ENCODE measurements at regions not wholly inside any gene's neighbourhood (a gene's known extent, or its start where the extent isn't known, plus 50 kb on each side); places are given as distances from the start of the nearest gene placed in this dataset.

GRCh38 chr3:71998995-71999673, 214.2 kb upstream of the PROK2 start:
- dilution Hi-C loops (cut with MboI; ENCODE audit: extremely low pct_ligation_motif_present, low sequenced_read_pairs) (no loop called here), intact Hi-C loops (cut with micrococcal nuclease) (no loop called here)
- no peak for DNase-seq (ENCODE audit: low read depth, low spot score)
- no peaks in the 10 kb centered on the region for H3K4me1 ChIP-seq (ENCODE audit: control insufficient read depth, extremely low read depth, insufficient read depth, low read length)
- TF ChIP-seq MAX (IDR thresholded peaks at IDR 0.05; ENCODE audit: insufficient read depth, insufficient read length) = no peak
- TF ChIP-seq GATA2 (IDR thresholded peaks at IDR 0.05; ENCODE audit: insufficient read depth, insufficient read length, low read depth, low read length) = no peak
- no peak for TF ChIP-seq POLR2AphosphoS5 (IDR thresholded peaks at IDR 0.05; ENCODE audit: insufficient read depth, low read depth, low read length)
- no peak for TF ChIP-seq JUN (IDR thresholded peaks at IDR 0.05; ENCODE audit: borderline replicate concordance, insufficient read depth, insufficient read length, low read depth)
- TF ChIP-seq POLR2A (IDR thresholded peaks at IDR 0.05; ENCODE audit: low read depth, low read length) = no peak
- no peak for TF ChIP-seq MYC (IDR thresholded peaks at IDR 0.05; ENCODE audit: low read depth, low read length)
- no peak for TF ChIP-seq CTCF (IDR thresholded peaks at IDR 0.05; ENCODE audit: extremely low read depth in 1 of 2, insufficient read depth in 1 of 2, low read depth in 1 of 2, low read length in 2 of 2)
- TF ChIP-seq FOS (IDR thresholded peaks at IDR 0.05; ENCODE audit: borderline replicate concordance, insufficient read depth, low read length) = no peak
- no peak for TF ChIP-seq EZH2 (IDR thresholded peaks at IDR 0.05; ENCODE audit: borderline replicate concordance, low read depth, low read length, severe bottlenecking)
- H3K4me3 ChIP-seq (replicated peaks in 1 of 3; ENCODE audit: insufficient read depth in 1 of 3, low read depth in 1 of 3, low read length in 3 of 3) = no peak overlapping the region
- H3K9me3 ChIP-seq (replicated peaks; ENCODE audit: control insufficient read depth, insufficient read depth, low read length) = no peaks in the 10 kb centered on the region
- H3K9me1 ChIP-seq (replicated peaks; ENCODE audit: control insufficient read depth, extremely low read depth, insufficient read depth, low read length) = no peaks in the 10 kb centered on the region
- no peak for FAIRE-seq
- no peak overlapping the region for H3K27ac ChIP-seq (ENCODE audit: insufficient read depth, low read depth, low read length)
- no peaks in the 10 kb centered on the region for H4K20me1 ChIP-seq (replicated peaks; ENCODE audit: control insufficient read depth, extremely low read depth, insufficient read depth, low read length)
- no peaks in the 10 kb centered on the region for H3K36me3 ChIP-seq (ENCODE audit: control insufficient read depth in 2 of 2, extremely low read depth in 1 of 2, insufficient read depth in 2 of 2, low read length in 2 of 2)
- H3K27me3 ChIP-seq (ENCODE audit: control insufficient read depth in 2 of 2, insufficient read depth in 2 of 2, low read length in 2 of 2) = peaks cover 0 to 2% of the 10 kb centered on the region in 2 experiments
- H3K4me2 ChIP-seq (ENCODE audit: insufficient read depth, low read length) = no peak overlapping the region
- no peak overlapping the region for H3K9ac ChIP-seq (replicated peaks; ENCODE audit: extremely low read depth, insufficient read depth, low read length)
- no TSS peak for BruUV-seq (replicated peaks)
- no peak overlapping the region for H2AFZ ChIP-seq (ENCODE audit: low read depth, low read length)
- no peaks in the 10 kb centered on the region for H3K79me2 ChIP-seq (ENCODE audit: control insufficient read depth, insufficient read depth, low read length)
- ChIA-PET CTCF (interaction anchor here (0.5 kb wide), 1 partner anchor 135 kb away, joined by 3 read pairs; no protein-coding TSS in a partner anchor), POLR2A (no interaction called here)

Measured in endothelial cell of umbilical vein (primary cell).